ENCODE measurements at regions not wholly inside any gene's neighbourhood (a gene's known extent, or its start where the extent isn't known, plus 50 kb on each side); places are given as distances from the start of the nearest gene placed in this dataset.

DNA sequence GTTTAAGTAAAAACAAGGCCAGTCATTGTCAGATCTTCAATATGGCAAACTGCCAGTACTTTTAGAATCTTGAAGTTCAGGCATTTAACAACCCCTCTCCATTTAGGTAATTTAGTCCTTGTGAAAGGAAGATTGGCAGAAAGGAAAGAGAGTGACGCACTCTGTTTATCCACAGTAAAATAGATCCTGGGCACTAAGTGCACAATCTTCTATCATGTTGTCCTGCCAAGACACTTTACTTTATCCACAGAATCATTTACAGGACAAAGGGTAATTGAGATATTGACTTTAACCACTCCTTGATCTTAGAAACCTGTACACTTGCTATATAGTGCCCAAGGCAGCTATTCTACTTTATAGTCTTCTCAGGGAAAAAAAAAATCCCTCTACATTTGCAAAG lies 786.4 kb upstream of the SLITRK1 start:
- DNase-seq (no peak), ATAC-seq (ENCODE audit: low read depth) (no peak)
- BruUV-seq (replicated peaks) = no TSS peak
- no peaks in the 10 kb centered on the region for H3K79me1 ChIP-seq (ENCODE audit: low read depth in 1 of 2, low read length in 2 of 2)
- no peaks in the 10 kb centered on the region for H3K4me1 ChIP-seq (ENCODE audit: control insufficient read depth, insufficient read depth, low read length)
- dilution Hi-C loops (cut with HindIII; ENCODE audit: low sequenced_read_pairs, unreplicated experiment) = no loop called here
- H3K9ac ChIP-seq (ENCODE audit: low read depth, low read length) = no peak overlapping the region
- intact Hi-C loops (cut with micrococcal nuclease) = no loop called here
- CTCF ChIA-PET = no interaction called here
- H2AK9ac ChIP-seq (replicated peaks; ENCODE audit: low read depth, low read length, poor library complexity) = no peak overlapping the region
- H2AK5ac ChIP-seq (ENCODE audit: low read depth, low read length) = no peak overlapping the region
- no peak overlapping the region for H3K4ac ChIP-seq (ENCODE audit: low read depth, low read length)
- POLR2A ChIA-PET (ENCODE audit: unreplicated experiment) = no interaction called here
- H3K18ac ChIP-seq (ENCODE audit: low read depth, low read length) = no peak overlapping the region
- no peak overlapping the region for H4K5ac ChIP-seq (ENCODE audit: low read depth, low read length)
- no peaks in the 10 kb centered on the region for H3K27me3 ChIP-seq (ENCODE audit: control insufficient read depth, insufficient read depth, low read length)
- no peak overlapping the region for H3K4me2 ChIP-seq (ENCODE audit: low read depth, low read length)
- no peak overlapping the region for H3K56ac ChIP-seq (ENCODE audit: extremely low read depth, insufficient read depth, low read length)
- no peak overlapping the region for H2BK120ac ChIP-seq (ENCODE audit: low read depth, low read length)
- no peak overlapping the region for H2BK15ac ChIP-seq (ENCODE audit: low read depth, low read length)
- WGBS, 2 experiments (ENCODE audit: extremely low coverage in 2 of 2, insufficient read length in 1 of 2) = no CpG with 5 or more reads among the region's 1 CpG
- in situ Hi-C loops (cut with MboI; ENCODE audit: low sequenced_read_pairs) = no loop called here
- no peak overlapping the region for H3K4me3 ChIP-seq (ENCODE audit: insufficient read depth, low read depth, low read length)
- no peaks in the 10 kb centered on the region for H3K9me3 ChIP-seq (ENCODE audit: control insufficient read depth, insufficient read depth, low read length)
- H2BK20ac ChIP-seq (ENCODE audit: low read depth, low read length) = no peak overlapping the region
- no peak overlapping the region for H4K91ac ChIP-seq (ENCODE audit: insufficient read depth, low read depth, low read length)
- H4K20me1 ChIP-seq (ENCODE audit: insufficient read depth, low read length) = no peaks in the 10 kb centered on the region
- H2BK5ac ChIP-seq (ENCODE audit: low read depth, low read length, poor library complexity, severe bottlenecking) = no peak overlapping the region
- H3K36me3 ChIP-seq (ENCODE audit: control insufficient read depth, insufficient read depth, low read length) = no peaks in the 10 kb centered on the region
- H2AFZ ChIP-seq (replicated peaks; ENCODE audit: low read length, poor library complexity) = no peak overlapping the region
- no peak overlapping the region for H3K27ac ChIP-seq (ENCODE audit: insufficient read depth, low read length)
- TF ChIP-seq POLR2A (IDR thresholded peaks at IDR 0.05; ENCODE audit: low read depth, low read length) (no peak), RFX5 (IDR thresholded peaks at IDR 0.05; ENCODE audit: low read depth, low read length) (no peak), CHD1 (IDR thresholded peaks at IDR 0.05; ENCODE audit: low read depth, low read length) (no peak), MAZ (IDR thresholded peaks at IDR 0.05; ENCODE audit: borderline replicate concordance, low read depth, low read length) (no peak), NFE2L2 (IDR thresholded peaks at IDR 0.05; ENCODE audit: low read depth, low read length) (no peak), MAFK (IDR thresholded peaks at IDR 0.05; ENCODE audit: low read depth, low read length) (no peak), FOS (IDR thresholded peaks at IDR 0.05; ENCODE audit: low read depth, low read length) (no peak), MXI1 (IDR thresholded peaks at IDR 0.05; ENCODE audit: borderline replicate concordance, low read depth, low read length) (no peak), CEBPB (IDR thresholded peaks at IDR 0.05; ENCODE audit: low read depth, low read length) (no peak), BHLHE40 (IDR thresholded peaks at IDR 0.05; ENCODE audit: low read depth, low read length) (no peak)
- H3K14ac ChIP-seq (replicated peaks; ENCODE audit: low read depth, low read length) = no peak overlapping the region
- no peak overlapping the region for H4K8ac ChIP-seq (ENCODE audit: low read depth in 2 of 2, low read length in 2 of 2)
- H3K23ac ChIP-seq (ENCODE audit: low read depth, low read length) = no peak overlapping the region
- no peaks in the 10 kb centered on the region for H3K9me1 ChIP-seq (ENCODE audit: insufficient read depth, low read length)

Measured in IMR-90 (cell line).